Gastroesophageal sphincter (tissue), 3 donors: ENCODE measurements at regions not wholly inside any gene's neighbourhood (a gene's known extent, or its start where the extent isn't known, plus 50 kb on each side); places are given as distances from the start of the nearest gene placed in this dataset.

ENCODE experiments used
- POLR2A ChIP-seq, 2 donors: fragments of 450-650 bp; IDR thresholded peaks; one replicate each; pipeline ENCODE4 v1.6.1; 2017; ENCODE audit warnings: antibody characterized with exemption in 2 of 2, mild to moderate bottlenecking in 2 of 2, moderate library complexity in 1 of 2
- POLR2AphosphoS5 ChIP-seq: sonication (generic); formaldehyde crosslinking; IDR thresholded peaks from one replicate; pipeline ENCODE4 v1.6.1; 2017; ENCODE audit warnings: antibody characterized with exemption
- TF ChIP-seq, protein P1 (sequence below), 4 experiments: fragments of 200-600 bp in 2 of 4; fragments of 450-650 bp in 2 of 4; sonication (generic) in 1 of 4; IDR thresholded peaks; one replicate each; pipeline ENCODE4 v1.5.1; 2017 to 2019; ENCODE audit warnings: antibody characterized with exemption in 4 of 4, mild to moderate bottlenecking in 2 of 4, moderate library complexity in 2 of 4

GRCh38 chr16:54414671-54415070, 128.1 kb upstream of the IRX3 start:
- TF ChIP-seq, protein P1, sequence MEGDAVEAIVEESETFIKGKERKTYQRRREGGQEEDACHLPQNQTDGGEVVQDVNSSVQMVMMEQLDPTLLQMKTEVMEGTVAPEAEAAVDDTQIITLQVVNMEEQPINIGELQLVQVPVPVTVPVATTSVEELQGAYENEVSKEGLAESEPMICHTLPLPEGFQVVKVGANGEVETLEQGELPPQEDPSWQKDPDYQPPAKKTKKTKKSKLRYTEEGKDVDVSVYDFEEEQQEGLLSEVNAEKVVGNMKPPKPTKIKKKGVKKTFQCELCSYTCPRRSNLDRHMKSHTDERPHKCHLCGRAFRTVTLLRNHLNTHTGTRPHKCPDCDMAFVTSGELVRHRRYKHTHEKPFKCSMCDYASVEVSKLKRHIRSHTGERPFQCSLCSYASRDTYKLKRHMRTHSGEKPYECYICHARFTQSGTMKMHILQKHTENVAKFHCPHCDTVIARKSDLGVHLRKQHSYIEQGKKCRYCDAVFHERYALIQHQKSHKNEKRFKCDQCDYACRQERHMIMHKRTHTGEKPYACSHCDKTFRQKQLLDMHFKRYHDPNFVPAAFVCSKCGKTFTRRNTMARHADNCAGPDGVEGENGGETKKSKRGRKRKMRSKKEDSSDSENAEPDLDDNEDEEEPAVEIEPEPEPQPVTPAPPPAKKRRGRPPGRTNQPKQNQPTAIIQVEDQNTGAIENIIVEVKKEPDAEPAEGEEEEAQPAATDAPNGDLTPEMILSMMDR (IDR thresholded peaks at IDR 0.05): no peak
- no peak for TF ChIP-seq POLR2AphosphoS5
- TF ChIP-seq POLR2A (IDR thresholded peaks at IDR 0.05): no peak
